GM19372 (cell line): ENCODE measurements at regions not wholly inside any gene's neighbourhood (a gene's known extent, or its start where the extent isn't known, plus 50 kb on each side); places are given as distances from the start of the nearest gene placed in this dataset.
"Not testable (repeated sequence)": the region's sequence is repeated elsewhere in the genome, so short reads cannot be mapped to it uniquely, and the experiment has no call there.

ENCODE experiments used
- ATAC-seq: cut with Tn5 transposase; IDR thresholded peaks from one replicate; pipeline ENCODE4 v1.9.1; 2021; ENCODE audit warnings: mild to moderate bottlenecking, low read depth, moderate library complexity; ENCODE audit not compliant: unreplicated experiment

- ATAC-seq = no peak
These were observed 1312.2 kb downstream of the SI start for GRCh38 chr3:163766112-163766511.

GRCh38 chr3:163753033-163753432 lies 1325.3 kb downstream of the SI start:
- ATAC-seq = no peak

DNA sequence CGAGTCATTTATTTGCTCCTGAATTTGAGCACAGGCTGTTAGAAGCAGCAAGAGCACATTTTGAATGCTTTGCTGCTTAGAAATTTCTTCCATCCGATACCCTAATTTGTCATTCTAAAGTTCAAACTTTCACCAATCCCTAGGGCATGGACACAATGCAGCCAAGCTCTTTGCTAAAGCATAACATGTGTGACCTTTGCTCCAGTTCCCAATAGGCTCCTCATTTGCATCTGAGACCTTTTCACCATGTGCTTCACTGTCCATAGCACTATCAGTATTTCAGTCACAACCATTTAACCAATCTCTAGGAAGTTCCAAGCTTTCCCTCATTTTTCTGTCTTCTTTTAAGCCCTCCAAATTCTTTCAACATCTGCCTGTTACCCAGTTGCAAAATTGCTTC lies 1333.1 kb downstream of the SI start:
- no peak for ATAC-seq

GRCh38 chr3:163735394-163735793 lies 1342.9 kb downstream of the SI start:
- ATAC-seq = no peak

GRCh38 chr3:163730684-163731083 lies 1347.6 kb downstream of the SI start:
- no peak for ATAC-seq

DNA sequence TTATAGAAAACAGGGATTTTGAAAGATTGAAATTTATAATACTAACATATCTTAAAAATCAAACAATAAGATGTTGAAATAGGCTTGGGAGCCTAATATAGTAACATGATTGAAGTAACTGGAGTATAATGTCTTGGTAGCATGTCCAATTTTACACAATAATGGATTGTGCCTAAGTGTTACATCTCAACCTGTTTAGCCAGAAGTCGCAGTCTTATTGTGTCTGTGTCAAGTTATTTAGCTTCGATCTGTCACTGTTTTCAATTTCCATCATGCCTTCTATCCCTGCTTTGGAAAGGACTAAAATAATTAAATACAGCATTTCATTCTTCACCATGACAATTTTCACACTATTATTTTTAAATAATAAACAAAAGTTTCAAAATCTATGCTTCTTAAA lies 1352.2 kb downstream of the SI start:
- no peak for ATAC-seq

DNA sequence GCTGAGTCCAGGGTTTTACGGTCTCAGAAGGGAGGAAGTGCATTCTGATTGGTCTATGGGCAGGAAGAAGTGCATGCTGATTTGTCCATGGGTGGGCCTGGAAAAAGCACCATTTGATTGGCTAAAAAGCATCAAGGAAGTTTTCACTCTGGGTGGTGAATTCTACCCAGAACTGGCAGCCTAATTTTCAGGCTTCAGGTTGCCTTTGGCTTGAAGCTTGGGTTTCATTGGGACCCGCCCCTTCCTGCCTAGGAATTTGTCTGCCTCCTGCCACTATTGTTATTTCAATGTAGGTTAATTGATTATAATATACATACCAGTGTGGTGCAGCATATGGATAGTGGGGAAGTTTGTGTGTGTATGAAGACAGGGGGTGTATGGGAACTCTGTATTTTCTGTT lies 1355.9 kb downstream of the SI start:
- no peak for ATAC-seq

DNA sequence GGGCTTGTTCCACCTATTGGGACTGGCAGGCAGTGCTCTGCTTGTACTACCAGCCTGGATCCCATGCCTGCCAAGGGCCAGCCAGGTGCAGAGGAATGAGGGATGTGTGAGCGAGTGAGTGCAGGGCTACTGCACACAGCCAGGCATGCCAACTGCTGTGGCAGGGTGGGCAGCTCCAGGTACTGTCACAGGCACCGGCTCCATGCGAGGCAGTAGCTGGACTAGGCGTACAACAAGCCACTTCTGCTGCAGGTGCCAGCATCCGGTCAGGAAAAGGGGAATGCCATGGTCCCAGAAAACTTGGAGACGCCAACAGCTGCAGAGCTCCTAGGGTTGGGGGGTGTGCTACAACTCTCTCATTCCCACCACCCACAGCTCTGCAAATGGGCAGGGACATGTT lies 1356.7 kb downstream of the SI start:
- ATAC-seq = no peak

DNA sequence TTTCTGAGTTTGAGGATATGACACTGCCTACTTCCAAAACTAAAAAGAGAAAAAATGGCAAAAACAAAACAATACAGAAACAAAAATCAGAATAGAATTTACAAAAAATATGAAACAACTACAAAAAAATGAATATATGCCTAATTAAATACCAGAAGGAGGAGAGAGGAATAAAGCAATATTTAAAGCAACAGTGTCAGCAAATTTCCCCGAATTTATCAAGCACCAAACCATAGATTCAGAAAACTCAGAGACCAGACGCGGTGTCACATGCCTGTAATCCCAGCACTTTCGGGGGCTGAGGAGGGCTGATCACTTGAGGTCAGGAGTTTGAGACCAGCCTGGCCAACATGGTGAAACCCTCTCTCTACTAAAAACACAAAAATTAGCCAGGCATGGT lies 1360.9 kb downstream of the SI start:
- no peak for ATAC-seq

- no peak for ATAC-seq
These were observed 1369.9 kb downstream of the SI start for GRCh38 chr3:163708428-163708827.

DNA sequence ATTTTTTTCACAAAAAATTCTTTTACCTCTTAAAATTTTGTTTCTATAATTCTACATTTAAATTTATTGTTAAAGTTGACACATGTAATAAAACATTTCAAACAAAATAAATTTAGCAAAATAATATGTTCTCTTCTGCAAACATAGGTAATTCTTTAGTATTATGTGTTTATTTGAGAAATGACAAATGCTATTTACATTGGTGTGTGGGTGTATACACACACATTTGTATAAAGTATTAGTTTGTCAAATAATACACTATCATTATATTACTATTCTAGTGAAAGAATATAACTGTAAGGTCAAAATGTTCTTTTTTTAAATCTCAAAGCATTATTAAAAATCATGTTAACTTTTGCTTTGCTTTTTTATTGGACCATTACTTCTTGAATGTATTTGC lies 1370.6 kb downstream of the SI start:
- no peak for ATAC-seq

DNA sequence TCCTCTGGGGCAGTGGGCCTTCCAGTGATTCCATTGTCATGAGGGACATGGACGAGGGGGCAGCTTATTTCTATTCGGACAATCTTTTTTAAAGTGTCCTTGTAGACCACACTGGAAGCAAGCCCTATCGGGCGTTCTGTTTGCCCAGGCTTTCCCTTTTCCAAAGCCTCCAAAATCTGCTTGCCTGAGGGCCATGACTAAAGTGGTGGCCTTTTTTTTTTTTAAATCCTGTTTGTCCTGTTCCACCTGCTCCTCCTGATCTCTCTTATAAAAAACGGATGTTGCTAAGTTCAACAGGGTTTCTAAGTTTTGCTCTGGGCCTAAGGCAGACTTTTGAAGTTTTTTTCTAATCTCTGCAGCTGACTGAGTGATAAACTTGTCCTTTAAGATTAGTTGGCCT lies 1380.1 kb downstream of the SI start:
- ATAC-seq = not testable (repeated sequence)

DNA sequence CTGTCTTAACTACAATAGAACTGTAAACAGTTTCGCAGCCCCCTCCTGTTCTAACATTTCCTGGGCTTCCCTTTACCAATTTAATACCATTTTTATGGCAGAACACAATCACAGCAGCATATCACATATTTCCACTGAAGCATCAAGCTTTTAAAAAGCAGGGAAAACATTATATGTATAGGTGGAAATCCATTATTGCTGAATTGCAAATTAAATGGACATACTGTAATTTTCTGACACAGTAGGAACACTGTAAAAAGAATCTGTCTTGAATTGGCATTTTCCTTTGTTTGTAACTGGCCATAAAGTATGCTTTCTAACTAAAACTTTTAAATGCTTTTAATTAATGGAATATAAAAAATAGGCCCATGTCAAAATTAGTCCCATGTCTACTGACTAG lies 1385.8 kb downstream of the SI start:
- ATAC-seq = no peak

DNA sequence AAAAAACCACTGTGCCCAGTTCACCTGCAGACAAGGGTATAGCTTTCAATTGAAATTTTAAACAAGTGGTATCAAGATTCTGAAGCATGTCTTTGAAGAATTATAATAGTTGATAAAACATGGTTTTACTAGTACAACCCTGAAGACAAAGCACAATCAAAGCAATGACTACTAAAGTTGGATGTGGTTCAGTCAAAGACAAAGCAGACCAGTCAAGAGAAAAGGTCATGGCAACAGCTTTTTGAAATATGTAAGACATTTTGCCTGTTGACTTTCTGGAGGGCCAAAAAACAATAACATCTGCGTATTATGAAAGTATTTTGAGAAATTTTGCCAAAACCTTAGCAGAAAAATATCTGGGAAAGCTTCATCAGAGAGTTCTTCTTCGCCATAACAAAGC lies 1393.6 kb downstream of the SI start:
- ATAC-seq = no peak

- no peak for ATAC-seq
These were observed 1405.3 kb downstream of the SI start for GRCh38 chr3:163672954-163673353.

DNA sequence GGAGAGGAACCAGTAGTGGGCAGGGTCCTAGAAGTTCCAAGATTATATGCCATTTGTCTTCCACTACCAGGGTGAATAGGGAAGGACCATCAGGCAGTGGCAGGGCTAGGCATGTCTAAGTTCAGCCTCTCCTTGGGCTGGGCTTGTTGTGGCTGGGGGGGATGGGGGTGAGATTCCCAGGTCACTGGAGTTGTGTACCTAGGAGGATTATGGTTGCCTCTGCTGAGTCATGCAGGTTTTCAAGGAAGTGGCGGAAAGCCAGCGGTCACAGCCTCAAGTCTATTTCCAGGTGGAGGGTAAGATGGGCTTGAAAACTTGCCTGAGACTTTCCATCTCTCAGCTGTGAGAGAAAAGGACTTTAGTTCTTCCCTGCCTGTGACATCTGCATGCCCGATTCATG lies 1407.1 kb downstream of the SI start:
- no peak for ATAC-seq

DNA sequence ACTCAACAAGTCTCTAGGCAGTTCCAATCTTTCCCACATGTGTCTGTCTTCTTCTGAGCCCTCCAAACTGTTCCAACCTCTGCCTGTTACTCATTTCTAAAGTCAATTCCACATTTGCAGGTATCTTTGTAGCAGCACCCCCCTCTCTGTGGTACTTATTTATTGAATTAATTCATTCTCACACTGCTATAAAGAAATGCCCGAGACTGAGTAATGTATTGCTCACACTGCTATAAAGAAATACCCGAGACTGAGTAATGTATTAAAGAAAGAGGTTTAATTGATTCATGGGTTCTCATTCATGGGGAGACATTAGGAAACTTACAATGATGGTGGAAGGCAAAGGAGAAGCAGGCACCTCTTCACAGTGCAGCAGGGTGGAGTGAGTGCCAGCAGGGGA lies 1413.8 kb downstream of the SI start:
- ATAC-seq = no peak

GRCh38 chr3:163657088-163657487 lies 1421.2 kb downstream of the SI start:
- ATAC-seq = no peak

GRCh38 chr3:163655021-163655420 lies 1423.3 kb downstream of the SI start:
- ATAC-seq = no peak

DNA sequence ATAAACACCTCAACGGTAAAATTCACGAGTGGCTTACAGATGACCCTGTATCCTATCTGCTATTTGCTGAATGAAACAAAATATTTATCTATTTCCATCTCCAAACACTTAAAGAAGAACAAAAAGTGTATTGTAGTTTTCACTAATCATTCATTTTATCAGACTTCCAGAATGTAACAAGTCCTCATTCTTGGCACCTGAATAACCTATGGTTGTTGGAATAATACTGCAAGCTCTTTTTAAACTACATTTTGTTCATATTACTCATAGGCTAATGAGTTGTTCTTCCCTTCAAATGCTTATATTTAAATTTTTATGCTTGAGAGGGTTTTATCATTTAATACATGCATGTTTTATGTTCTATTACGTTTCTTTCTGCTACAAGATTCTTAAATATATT lies 1434.1 kb downstream of the SI start:
- ATAC-seq = no peak

GRCh38 chr3:163632722-163633121 lies 1445.6 kb downstream of the SI start:
- no peak for ATAC-seq

- no peak for ATAC-seq
These were observed 1451.5 kb downstream of the SI start for GRCh38 chr3:163626753-163627152.

DNA sequence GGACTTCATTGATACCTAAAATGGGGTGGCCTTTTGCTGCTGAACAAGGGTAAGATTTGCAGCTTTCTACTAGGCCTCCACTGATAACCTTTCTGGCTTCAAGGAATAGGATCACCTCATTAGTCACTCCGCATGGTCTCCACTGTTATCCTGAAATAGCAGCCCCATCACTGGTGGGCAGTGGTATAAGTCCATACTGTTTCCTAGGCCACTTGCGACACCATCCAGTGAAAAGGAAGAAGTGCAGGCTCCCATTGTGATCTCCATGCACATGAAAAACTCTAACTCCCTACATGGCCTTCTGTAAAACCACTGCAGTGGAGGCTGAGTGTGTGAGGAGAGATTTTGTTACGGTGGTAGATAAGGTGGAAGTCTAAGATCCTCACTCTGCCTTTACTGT lies 1455.9 kb downstream of the SI start:
- no peak for ATAC-seq

GRCh38 chr3:163614886-163615285 lies 1463.4 kb downstream of the SI start:
- ATAC-seq = no peak
